Stimulated activated memory B cell treated with anti-CD40 and anti-IgM and Interleukin-4, amounts not matched to agents 10 μg/mL and 1 μg/mL and 100 μg/mL, for 72 hours (primary cell): ENCODE measurements at regions not wholly inside any gene's neighbourhood (a gene's known extent, or its start where the extent isn't known, plus 50 kb on each side); places are given as distances from the start of the nearest gene placed in this dataset.

ENCODE experiments used
- ATAC-seq: fragments of 150-1000 bp; cut with Tn5 transposase; 2 replicates; pipeline ENCODE4 v1.10.0; 2021
- H3K27ac Mint-ChIP-seq: one replicate; pipeline ENCODE4 v1.8.0; 2022; ENCODE audit warnings: mild to moderate bottlenecking, mixed read lengths
- H3K27me3 Mint-ChIP-seq: one replicate; pipeline ENCODE4 v1.8.0; 2022; ENCODE audit warnings: mixed read lengths
- H3K36me3 Mint-ChIP-seq: one replicate; pipeline ENCODE4 v1.8.0; 2022; ENCODE audit warnings: mixed read lengths
- H3K4me1 Mint-ChIP-seq: one replicate; pipeline ENCODE4 v1.8.0; 2022; ENCODE audit warnings: mixed read lengths
- H3K4me3 Mint-ChIP-seq: one replicate; pipeline ENCODE4 v1.8.0; 2022; ENCODE audit warnings: mild to moderate bottlenecking, moderate library complexity, mixed read lengths
- H3K9me3 Mint-ChIP-seq: one replicate; pipeline ENCODE4 v1.8.0; 2022; ENCODE audit warnings: mixed read lengths

DNA sequence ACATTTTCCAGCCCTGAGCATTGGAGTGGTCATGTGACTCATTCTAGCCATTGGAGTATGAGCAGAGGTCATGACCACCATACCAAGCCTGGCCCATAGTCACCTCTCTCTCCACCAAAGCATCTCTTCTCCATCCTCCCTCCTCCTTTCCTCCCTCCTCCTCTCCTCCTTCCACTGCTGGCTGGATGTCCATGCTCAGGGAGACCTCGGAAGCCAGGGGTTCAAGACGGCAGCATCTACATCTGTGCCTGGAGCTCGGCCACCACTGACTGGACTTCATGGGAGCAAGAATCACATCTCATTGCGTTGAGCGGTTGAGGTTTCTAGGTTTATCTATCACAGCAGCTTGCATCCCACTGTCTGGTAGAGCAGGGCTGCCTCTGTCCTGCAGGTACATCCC, 252.4 kb downstream of the NDUFA10 start:
- ATAC-seq = no peak
- H3K4me3 Mint-ChIP-seq = no peak overlapping the region

DNA sequence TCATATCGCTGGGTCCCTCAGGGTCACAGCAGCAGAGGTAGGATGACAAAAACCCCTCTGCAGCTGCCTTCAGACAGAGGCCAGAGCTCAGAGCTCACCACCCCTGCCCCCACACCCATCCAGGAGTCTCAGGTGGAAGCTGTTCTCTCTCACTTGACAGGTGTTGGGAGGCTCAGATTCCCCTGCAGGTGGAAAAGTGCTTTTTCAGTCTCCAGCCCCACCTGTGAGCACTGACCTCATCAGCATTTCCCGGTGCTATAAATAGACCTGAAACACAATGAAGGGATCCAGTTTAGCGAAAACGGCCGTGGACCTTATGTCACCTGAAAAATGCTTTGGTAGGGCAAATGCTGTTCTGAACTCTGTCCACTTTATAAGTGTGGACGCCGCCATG, 254.9 kb downstream of the NDUFA10 start:
- Mint-ChIP-seq H3K4me1 (no peaks in the 10 kb centered on the region), H3K27ac (no peak overlapping the region), H3K27me3 (peaks cover 54% of the 10 kb centered on the region), H3K9me3 (peaks cover 6% of the 10 kb centered on the region), H3K36me3 (no peaks in the 10 kb centered on the region), H3K4me3 (no peak overlapping the region)
- ATAC-seq = no peak

More for the DNA sequence above, 252.4 kb downstream of the NDUFA10 start:
- peaks cover 66% of the 10 kb centered on the region for H3K27me3 Mint-ChIP-seq
- no peaks in the 10 kb centered on the region for H3K4me1 Mint-ChIP-seq
- H3K36me3 Mint-ChIP-seq = no peaks in the 10 kb centered on the region
- no peak overlapping the region for H3K27ac Mint-ChIP-seq
- peaks cover 6% of the 10 kb centered on the region for H3K9me3 Mint-ChIP-seq

DNA sequence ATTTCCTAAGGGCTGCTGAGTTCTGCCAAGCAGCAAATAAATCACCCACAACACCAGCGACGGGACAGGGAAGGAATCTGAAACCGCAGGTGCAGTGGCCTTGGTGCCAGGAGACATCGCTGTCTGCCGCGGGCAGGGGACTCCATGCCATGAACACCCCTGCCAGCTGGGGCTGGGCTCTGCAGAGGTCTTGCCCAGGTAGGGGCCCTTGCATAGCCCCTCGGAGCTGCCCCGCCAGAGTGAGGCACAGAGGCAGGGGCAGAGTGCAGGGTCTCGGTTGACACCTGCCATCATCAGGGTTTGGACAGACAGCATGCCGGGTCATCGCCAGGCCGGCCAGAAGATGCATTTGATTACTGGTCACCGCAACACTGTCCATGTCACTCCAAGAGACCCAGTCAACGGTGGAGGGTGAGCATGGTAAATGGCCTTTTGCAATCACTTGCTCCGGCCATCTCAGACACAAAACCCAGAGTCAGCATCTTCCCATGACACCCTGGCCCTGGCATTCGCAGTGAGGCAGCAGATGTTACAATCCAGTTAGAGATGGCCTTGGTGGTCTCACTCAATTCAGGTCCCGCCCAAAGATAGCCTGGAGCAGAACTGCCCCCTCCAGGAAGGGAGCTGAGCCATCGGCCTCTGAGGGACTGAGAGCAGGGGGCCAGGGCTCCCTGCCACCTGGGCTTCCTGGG, 255.4 kb downstream of the NDUFA10 start:
- Mint-ChIP-seq H3K27ac (no peak overlapping the region), H3K36me3 (no peaks in the 10 kb centered on the region), H3K27me3 (peaks cover 49% of the 10 kb centered on the region), H3K4me1 (no peaks in the 10 kb centered on the region), H3K4me3 (no peak overlapping the region), H3K9me3 (peaks cover 6% of the 10 kb centered on the region)
- ATAC-seq = no peak

DNA sequence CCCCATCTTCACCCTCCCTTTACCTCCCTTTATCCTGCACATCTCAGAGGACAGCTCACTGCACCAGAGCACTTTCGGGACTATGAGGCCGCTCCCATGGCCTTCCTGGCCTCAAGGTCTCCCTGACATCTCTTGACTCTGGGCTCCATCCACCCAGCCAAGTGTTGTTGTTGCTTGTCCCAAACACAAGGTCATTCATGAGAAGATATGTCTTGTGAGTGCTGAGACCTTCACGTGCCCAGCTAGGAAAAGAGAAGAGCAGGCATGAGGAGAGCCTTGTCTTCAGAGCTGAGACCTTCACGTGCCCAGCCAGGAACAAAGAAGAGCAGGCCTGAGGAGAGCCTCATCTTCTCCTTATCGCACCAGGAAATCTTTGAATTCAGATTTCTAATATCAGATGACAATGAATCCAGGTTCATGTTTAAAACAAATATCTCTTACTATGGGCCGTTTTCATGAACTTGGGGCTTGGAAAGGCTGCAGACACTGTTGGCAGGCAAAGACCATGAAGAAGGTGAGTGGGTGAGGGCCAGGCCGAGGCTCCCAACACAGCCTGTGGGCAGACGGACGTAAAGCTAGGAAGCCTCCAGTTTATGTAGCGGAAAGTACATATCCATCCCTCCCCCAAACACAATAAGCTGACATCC, 256.1 kb downstream of the NDUFA10 start:
- H3K27me3 Mint-ChIP-seq = peaks cover 42% of the 10 kb centered on the region
- no peak overlapping the region for H3K4me3 Mint-ChIP-seq
- no peak for ATAC-seq

DNA sequence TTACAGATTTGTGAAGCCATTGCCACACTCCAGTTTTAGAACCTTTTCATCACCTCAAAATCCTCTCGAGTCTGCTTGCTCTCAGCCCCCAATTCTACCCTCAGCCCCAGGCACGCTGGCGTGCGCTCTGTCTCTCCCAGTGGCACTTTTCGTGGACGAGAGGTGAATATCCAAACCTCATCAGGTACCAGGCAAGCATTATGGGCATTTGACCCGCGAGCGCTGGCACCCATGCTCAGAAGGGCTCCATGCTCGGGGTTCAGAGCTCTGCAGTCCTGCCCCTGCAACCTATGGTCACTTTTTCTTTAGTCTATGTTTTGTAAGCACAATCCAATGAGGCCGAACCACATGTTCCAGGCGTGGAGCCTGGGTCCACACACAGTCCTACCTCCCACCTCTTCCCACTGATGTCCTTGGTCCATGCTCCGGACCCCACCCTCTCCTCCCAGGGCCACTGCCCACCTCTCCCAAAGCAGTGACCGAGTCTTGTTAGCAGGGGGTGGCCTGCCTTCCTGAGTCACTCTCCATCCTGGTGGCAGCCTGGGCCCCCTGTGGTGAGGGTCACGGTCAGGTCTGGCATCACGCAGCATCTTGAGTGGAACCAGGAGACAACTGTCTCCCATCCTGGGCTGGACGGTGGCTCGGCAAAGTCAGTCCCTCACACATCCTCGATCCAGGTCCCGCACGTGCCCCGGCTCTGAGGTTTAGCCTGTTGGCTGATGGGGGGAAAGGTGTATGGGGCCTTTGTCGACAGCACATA, 256.9 kb downstream of the NDUFA10 start:
- Mint-ChIP-seq H3K4me1 (no peaks in the 10 kb centered on the region), H3K9me3 (peaks cover 6% of the 10 kb centered on the region), H3K27ac (no peak overlapping the region), H3K36me3 (no peaks in the 10 kb centered on the region), H3K4me3 (no peak overlapping the region), H3K27me3 (peaks cover 34% of the 10 kb centered on the region)
- no peak for ATAC-seq

More for the DNA sequence above, 256.1 kb downstream of the NDUFA10 start:
- peaks cover 6% of the 10 kb centered on the region for H3K9me3 Mint-ChIP-seq
- no peaks in the 10 kb centered on the region for H3K4me1 Mint-ChIP-seq
- H3K36me3 Mint-ChIP-seq = no peaks in the 10 kb centered on the region
- H3K27ac Mint-ChIP-seq = no peak overlapping the region

DNA sequence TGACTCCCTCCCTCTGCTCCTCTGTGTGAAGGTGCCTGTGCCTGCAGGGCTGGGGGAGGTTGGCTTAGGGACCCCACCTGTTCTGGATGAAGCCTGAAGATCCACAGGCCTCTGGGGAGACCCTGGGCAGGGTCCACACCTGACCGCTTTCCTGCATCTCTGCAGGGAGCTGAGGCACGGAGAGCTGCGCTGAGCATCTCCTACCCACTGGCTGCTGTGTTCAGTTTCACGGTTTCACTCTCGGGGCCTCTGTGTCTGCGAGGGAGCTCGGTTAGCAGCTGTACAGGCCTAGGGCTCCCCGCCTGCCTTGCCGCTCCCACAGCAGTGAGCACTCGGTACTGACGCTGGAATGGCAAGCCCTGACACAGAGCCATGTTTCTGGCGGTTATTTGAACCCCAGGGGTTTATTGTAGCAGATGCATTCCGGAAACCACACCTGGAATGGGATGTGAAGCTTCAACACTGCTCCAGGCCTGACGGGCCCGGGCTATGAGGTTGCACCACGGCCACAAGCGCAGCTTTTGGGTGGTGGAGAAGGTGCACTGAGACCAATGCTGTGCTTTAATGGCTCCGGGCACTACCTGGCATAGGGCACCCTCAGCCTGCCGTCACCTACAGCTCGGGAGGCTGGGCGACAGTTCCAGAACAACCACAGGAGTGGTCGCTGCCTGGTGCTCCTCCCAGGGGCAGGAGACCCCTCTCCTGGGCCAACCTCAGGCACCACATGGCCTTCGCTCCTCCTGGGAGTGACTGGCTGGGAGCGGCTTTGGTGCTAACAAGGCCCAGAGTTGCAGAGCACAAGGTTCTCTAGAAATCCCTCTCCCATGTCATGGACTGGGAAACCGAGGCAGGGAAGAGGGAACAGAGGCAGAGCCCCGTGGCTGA, 257.9 kb downstream of the NDUFA10 start:
- Mint-ChIP-seq H3K4me3 (no peak overlapping the region), H3K9me3 (peaks cover 3% of the 10 kb centered on the region)
- ATAC-seq = no peak

DNA sequence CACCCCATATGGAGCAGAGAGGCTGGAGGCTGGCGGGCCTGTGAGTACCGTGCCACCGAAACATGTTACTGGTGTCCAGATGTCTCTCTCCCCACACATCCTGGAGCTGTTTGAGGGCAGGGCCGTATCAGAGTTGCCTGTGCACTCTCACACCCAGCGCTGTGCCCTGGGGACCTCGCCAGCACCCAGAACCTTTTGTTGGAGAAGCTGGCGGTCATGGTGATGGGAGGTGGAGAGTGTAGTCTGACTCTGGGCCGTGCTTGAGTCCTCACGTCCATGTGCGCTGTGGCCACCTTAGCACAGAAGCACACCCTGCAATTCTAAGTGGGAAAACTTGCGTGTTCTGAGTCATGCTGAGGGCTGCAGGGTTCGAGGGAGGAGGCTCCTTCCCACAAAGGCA, 259.2 kb downstream of the NDUFA10 start:
- no peak overlapping the region for H3K27ac Mint-ChIP-seq
- H3K4me3 Mint-ChIP-seq = no peak overlapping the region
- H3K4me1 Mint-ChIP-seq = no peaks in the 10 kb centered on the region
- no peak for ATAC-seq
- H3K27me3 Mint-ChIP-seq = peaks cover 24% of the 10 kb centered on the region
- no peaks in the 10 kb centered on the region for H3K36me3 Mint-ChIP-seq
- H3K9me3 Mint-ChIP-seq = no peaks in the 10 kb centered on the region

More for the DNA sequence above, 257.9 kb downstream of the NDUFA10 start:
- no peak overlapping the region for H3K27ac Mint-ChIP-seq
- peaks cover 25% of the 10 kb centered on the region for H3K27me3 Mint-ChIP-seq
- no peaks in the 10 kb centered on the region for H3K36me3 Mint-ChIP-seq
- H3K4me1 Mint-ChIP-seq = no peaks in the 10 kb centered on the region

DNA sequence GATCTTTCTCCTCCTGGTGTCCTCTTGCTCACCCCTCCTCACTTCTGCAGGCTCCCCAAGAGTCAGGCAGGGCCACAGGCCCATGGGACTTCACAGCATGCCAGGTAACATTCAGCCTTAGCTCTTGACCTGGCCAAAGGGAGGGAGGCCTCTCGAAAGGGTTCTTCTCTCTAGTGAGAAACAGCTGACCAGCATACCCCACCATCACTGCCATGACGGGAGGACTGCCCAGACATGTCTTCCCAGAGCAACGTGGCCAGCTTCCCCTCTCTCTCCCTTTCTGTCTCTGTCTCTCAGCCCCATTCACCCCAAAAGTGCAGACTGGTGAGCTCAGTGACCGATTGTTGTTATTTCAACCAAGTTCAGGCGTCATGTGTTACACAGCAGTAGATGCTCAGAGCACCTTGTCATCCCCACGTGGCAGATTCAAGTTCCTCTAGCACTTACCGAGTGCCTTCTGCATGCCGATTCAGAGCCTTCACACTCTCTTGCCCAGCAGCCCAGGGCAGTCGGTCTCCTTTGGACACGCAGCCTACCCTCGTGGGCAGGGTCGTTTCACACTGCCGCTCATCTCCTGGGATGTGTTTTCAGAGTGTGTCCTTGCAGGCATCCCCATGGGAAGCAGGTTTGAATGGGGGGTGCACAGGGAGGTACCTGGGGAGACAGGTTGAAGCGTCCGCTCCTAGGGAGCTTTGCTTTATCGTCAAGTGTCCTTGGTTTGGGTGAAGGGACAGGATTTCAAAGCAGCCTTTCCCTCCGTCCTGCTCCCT, 259.9 kb downstream of the NDUFA10 start:
- Mint-ChIP-seq H3K9me3 (no peaks in the 10 kb centered on the region), H3K27ac (no peak overlapping the region), H3K4me3 (no peak overlapping the region), H3K36me3 (no peaks in the 10 kb centered on the region), H3K27me3 (peaks cover 24% of the 10 kb centered on the region), H3K4me1 (no peaks in the 10 kb centered on the region)
- no peak for ATAC-seq

DNA sequence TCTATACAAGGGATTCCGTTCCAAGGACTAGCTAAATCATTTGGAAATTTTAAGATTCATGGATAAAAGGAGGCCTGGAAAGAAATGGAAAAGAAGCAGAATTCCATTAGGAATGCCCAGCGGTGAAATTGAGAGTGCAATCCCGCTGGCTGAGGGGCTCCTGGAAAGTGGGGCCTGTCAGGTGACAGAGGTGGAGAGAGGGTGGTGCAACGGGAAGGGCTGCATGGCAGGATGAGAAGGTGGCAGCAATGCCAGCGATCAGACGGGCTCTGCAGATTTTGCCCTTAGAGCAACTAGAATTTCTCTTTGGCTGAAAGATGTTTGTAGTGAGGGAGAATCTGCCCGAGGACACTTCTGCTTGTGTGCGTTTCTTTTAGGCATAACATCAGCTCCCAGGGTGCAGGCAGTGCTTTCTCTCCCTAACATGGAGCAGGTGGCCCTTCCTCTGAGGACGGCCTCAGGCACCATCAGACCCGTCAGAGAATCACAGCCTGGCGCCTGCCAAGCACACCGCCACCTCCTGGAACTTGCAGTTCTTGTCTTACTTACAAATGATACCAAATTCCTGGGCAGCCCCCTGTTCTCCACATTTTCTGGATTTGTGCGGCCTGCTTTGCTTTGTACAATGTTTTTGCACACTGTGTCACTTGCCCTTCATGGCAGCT, 261.6 kb downstream of the NDUFA10 start:
- no peaks in the 10 kb centered on the region for H3K36me3 Mint-ChIP-seq
- no peaks in the 10 kb centered on the region for H3K4me1 Mint-ChIP-seq
- ATAC-seq = no peak
- no peaks in the 10 kb centered on the region for H3K9me3 Mint-ChIP-seq
- H3K4me3 Mint-ChIP-seq = no peak overlapping the region
- H3K27me3 Mint-ChIP-seq = peaks cover 10% of the 10 kb centered on the region
- no peak overlapping the region for H3K27ac Mint-ChIP-seq

DNA sequence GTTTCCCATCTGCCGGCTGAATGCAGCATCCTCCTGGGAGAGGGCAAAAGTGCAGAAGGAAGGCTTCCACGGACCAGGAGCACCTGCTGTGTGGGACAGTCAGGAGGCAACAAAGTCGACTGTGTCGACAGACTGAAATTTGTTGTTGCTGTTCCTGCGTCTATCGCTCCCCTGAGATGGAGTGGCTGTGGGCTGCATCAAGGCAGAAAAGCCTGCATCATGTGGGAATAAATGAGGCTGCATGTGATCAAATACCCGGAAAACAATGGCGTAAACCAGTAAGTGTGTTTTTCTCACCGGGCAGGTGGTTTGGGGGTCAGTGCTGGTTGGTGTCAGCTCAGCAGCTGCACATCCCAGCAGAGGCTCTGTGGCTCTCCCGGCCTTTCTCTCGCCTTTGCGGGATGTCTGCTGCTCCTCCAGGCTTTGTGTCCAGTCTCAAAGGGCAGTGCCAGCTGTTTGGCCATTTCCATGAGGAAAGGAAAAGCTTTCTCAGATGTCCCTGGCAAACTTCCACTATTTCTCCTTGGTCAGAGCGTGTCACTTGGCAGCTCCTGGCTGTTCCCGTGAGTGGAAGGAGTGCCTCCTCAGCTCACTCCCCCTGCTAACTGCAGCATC, 262.4 kb downstream of the NDUFA10 start:
- no peak overlapping the region for H3K4me3 Mint-ChIP-seq
- no peaks in the 10 kb centered on the region for H3K9me3 Mint-ChIP-seq
- no peaks in the 10 kb centered on the region for H3K4me1 Mint-ChIP-seq
- peaks cover 4% of the 10 kb centered on the region for H3K27me3 Mint-ChIP-seq
- no peak overlapping the region for H3K27ac Mint-ChIP-seq
- no peaks in the 10 kb centered on the region for H3K36me3 Mint-ChIP-seq
- ATAC-seq = no peak

DNA sequence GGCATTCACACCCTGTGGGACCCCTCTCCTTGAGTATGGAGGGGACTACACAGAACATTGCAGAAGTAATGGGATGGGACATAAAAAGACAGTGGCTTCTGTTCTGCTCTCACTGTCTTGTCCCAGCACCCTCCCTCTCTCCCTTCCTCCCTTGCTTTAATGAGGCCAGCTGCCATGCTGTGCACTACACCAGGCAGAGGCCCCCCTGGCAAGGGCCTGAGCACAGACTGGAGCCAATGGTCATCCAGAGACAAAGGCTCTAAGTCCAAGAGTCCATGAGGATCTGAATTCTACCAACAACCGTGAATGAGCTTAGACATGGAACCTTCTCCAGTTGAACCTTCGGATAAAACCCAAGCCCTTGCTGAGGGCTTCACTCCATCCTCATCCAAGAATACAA, 263.0 kb downstream of the NDUFA10 start:
- ATAC-seq = no peak
- Mint-ChIP-seq H3K36me3 (no peaks in the 10 kb centered on the region), H3K4me1 (peaks cover 6% of the 10 kb centered on the region), H3K27ac (no peak overlapping the region), H3K4me3 (no peak overlapping the region), H3K27me3 (peaks cover 9% of the 10 kb centered on the region), H3K9me3 (no peaks in the 10 kb centered on the region)

DNA sequence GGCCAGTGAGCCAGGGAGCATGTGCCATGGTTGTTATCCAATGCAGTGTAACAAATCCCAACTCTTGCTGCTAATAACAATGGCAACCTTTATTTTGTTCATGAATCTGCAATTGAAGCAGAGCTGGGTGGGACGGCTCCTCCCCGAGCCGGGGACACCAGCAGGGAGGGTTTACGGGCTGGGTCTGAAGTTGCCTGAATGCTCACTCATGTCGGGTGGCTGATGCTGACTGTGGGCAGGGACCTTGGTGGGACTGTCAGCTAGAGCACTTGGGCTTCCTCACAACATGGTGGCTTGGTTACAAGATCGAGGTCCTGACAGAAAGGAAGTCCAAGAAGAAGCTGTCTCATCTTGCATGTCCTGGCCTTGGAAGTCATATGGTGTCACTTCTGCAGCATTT, 264.5 kb downstream of the NDUFA10 start:
- H3K27ac Mint-ChIP-seq = no peak overlapping the region
- peaks cover under 1% of the 10 kb centered on the region for H3K9me3 Mint-ChIP-seq
- H3K4me3 Mint-ChIP-seq = no peak overlapping the region
- peaks cover 10% of the 10 kb centered on the region for H3K4me1 Mint-ChIP-seq
- no peaks in the 10 kb centered on the region for H3K36me3 Mint-ChIP-seq
- no peak for ATAC-seq
- peaks cover 11% of the 10 kb centered on the region for H3K27me3 Mint-ChIP-seq

DNA sequence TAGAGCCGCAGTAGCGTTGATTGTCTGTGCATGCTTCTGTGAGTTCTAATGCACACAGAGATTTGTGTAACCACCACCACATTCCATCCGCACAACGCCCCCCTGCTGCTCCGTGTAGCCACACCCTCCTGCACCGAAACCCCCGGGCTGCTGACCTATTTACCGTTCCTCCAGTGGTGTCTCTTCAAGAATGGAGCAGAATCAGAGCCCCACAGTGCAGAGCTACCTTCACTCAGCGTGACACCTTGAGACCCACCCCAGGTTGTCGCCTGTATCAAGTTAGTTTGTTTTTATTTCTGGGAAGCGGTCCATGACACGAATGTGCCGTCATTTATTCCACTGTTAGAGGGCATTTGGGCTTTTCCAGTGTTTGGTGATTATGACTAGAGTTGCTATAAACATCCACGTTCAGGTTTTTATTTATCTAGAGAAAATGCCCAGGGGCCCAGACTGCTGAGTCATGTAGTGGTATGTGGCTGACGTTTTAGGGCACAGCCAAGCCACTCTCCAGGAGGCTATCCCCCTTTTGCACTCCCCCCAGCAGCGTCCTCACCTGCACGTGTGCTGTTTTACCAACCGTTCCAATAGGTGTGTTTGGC, 266.8 kb downstream of the NDUFA10 start:
- ATAC-seq = no peak
- Mint-ChIP-seq H3K36me3 (no peaks in the 10 kb centered on the region), H3K27ac (no peak overlapping the region), H3K27me3 (peaks cover 29% of the 10 kb centered on the region), H3K4me3 (no peak overlapping the region), H3K9me3 (peaks cover 10% of the 10 kb centered on the region), H3K4me1 (peaks cover 10% of the 10 kb centered on the region)
